Right atrium auricular region (tissue), 2 donors: ENCODE measurements at regions not wholly inside any gene's neighbourhood (a gene's known extent, or its start where the extent isn't known, plus 50 kb on each side); places are given as distances from the start of the nearest gene placed in this dataset.
A peak's percentile ranks its signal among the peaks of the same experiment; 100 is the strongest.

ENCODE experiments used
- DNase-seq: peaks from one replicate; pipeline ENCODE4 v3.0.0-alpha.2; 2019; ENCODE audit warnings: low spot score
- H3K27ac ChIP-seq, 2 donors: fragments of 200-600 bp; sonication (generic); 1 replicate in 1 of 2; 2 replicates in 1 of 2; pipeline ENCODE4 v1.5.1; 2016 to 2019
- H3K27me3 ChIP-seq, 2 donors: fragments of 200-600 bp; sonication (generic); one replicate each; pipeline versions ENCODE4 v1.5.1 to v1.6.0; 2017 to 2019
- H3K36me3 ChIP-seq: fragments of 200-600 bp; sonication (generic); one replicate; pipeline ENCODE4 v1.5.1; 2016
- H3K4me1 ChIP-seq, 2 donors: fragments of 200-600 bp; sonication (generic); one replicate each; pipeline versions ENCODE4 v1.5.1 to v1.6.0; 2017 to 2019
- H3K4me3 ChIP-seq, 2 donors: fragments of 200-600 bp; sonication (generic); 1 replicate in 1 of 2; 2 replicates in 1 of 2; pipeline ENCODE4 v1.5.1; 2017 to 2019; ENCODE audit warnings: mild to moderate bottlenecking in 1 of 2, moderate library complexity in 1 of 2
- H3K9me3 ChIP-seq, 2 donors: fragments of 200-600 bp; sonication (generic); one replicate each; pipeline ENCODE4 v1.5.1; 2019
- CTCF ChIP-seq, 2 donors: fragments of 200-600 bp; sonication (generic); IDR thresholded peaks; one replicate each; pipeline ENCODE4 v1.5.1; 2019; ENCODE audit warnings: antibody characterized with exemption in 2 of 2

GRCh38 chr6:134117409-134117808 lies 65.0 kb upstream of the SLC2A12 start:
- Histone ChIP-seq H3K4me1 (no peaks in the 10 kb centered on the region), H3K9me3 (no peaks in the 10 kb centered on the region), H3K27me3 (no peaks in the 10 kb centered on the region), H3K36me3 (no peaks in the 10 kb centered on the region), H3K27ac (no peak overlapping the region), H3K4me3 (no peak overlapping the region)
- TF ChIP-seq CTCF (IDR thresholded peaks at IDR 0.05) = no peak
- DNase-seq = no peak

- Histone ChIP-seq H3K4me1 (no peaks in the 10 kb centered on the region), H3K27ac (no peak overlapping the region), H3K9me3 (no peaks in the 10 kb centered on the region), H3K36me3 (no peaks in the 10 kb centered on the region), H3K27me3 (no peaks in the 10 kb centered on the region), H3K4me3 (peak overlapping the region in 1 of 2 donors; percentile 9)
- no peak for TF ChIP-seq CTCF (IDR thresholded peaks at IDR 0.05)
- no peak for DNase-seq
Measured at GRCh38 chr6:134115715-134116074, 63.3 kb upstream of the SLC2A12 start.

GRCh38 chr6:134114918-134115714 lies 62.7 kb upstream of the SLC2A12 start:
- Histone ChIP-seq H3K4me3 (peak overlapping the region in 1 of 2 donors; percentile 9), H3K36me3 (no peaks in the 10 kb centered on the region), H3K4me1 (no peaks in the 10 kb centered on the region), H3K9me3 (no peaks in the 10 kb centered on the region), H3K27me3 (no peaks in the 10 kb centered on the region), H3K27ac (no peak overlapping the region)
- TF ChIP-seq CTCF (IDR thresholded peaks at IDR 0.05) = no peak
- DNase-seq = no peak

GRCh38 chr6:134114489-134114888 lies 62.1 kb upstream of the SLC2A12 start:
- TF ChIP-seq CTCF (IDR thresholded peaks at IDR 0.05) = no peak
- H3K4me1 ChIP-seq = no peaks in the 10 kb centered on the region
- DNase-seq = no peak
- no peaks in the 10 kb centered on the region for H3K36me3 ChIP-seq
- H3K4me3 ChIP-seq = no peak overlapping the region
- no peak overlapping the region for H3K27ac ChIP-seq
- no peaks in the 10 kb centered on the region for H3K27me3 ChIP-seq
- H3K9me3 ChIP-seq = no peaks in the 10 kb centered on the region

GRCh38 chr6:134111726-134112125 lies 59.3 kb upstream of the SLC2A12 start:
- H3K4me3 ChIP-seq = no peak overlapping the region
- no peak overlapping the region for H3K27ac ChIP-seq
- H3K9me3 ChIP-seq = no peaks in the 10 kb centered on the region
- no peak for DNase-seq
- no peaks in the 10 kb centered on the region for H3K4me1 ChIP-seq
- no peaks in the 10 kb centered on the region for H3K27me3 ChIP-seq
- TF ChIP-seq CTCF (IDR thresholded peaks at IDR 0.05) = no peak
- no peaks in the 10 kb centered on the region for H3K36me3 ChIP-seq
